SIG-M5 treated with dmso at 0.1 percent for 504 hours (cell line): ENCODE measurements at regions not wholly inside any gene's neighbourhood (a gene's known extent, or its start where the extent isn't known, plus 50 kb on each side); places are given as distances from the start of the nearest gene placed in this dataset.
"Not testable (repeated sequence)": the region's sequence is repeated elsewhere in the genome, so short reads cannot be mapped to it uniquely, and the experiment has no call there.

Experiments
- DNase-seq: peaks from one replicate; lab custom pipeline; 2025; ENCODE audit not compliant: unreplicated experiment; lab: John Stamatoyannopoulos, UW

DNA sequence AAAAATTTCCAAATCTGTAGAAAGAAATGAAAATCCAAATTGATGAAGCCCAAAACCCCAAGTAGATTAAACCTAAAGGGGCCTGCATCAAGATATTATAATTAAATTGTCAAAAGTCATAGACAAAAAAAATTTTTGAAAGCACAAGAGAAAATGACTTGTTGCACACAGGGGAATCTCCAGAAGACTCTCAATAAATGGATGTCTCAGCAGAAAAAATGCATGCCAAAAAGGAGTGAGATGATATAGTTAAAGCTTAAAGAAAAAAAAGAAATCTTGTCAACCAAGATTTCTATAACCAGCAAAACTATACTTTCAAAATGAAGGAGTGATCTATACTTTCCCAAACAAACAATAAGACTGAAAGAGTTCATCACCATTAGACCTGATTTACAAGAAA, 393.2 kb upstream of the SPAG17 start:
- DNase-seq, result no peak

- DNase-seq, result no peak
Observed at GRCh38 chr1:118575060-118575459, 390.0 kb upstream of the SPAG17 start.

GRCh38 chr1:118564961-118565703, 380.1 kb upstream of the SPAG17 start:
- no peak for DNase-seq

DNA sequence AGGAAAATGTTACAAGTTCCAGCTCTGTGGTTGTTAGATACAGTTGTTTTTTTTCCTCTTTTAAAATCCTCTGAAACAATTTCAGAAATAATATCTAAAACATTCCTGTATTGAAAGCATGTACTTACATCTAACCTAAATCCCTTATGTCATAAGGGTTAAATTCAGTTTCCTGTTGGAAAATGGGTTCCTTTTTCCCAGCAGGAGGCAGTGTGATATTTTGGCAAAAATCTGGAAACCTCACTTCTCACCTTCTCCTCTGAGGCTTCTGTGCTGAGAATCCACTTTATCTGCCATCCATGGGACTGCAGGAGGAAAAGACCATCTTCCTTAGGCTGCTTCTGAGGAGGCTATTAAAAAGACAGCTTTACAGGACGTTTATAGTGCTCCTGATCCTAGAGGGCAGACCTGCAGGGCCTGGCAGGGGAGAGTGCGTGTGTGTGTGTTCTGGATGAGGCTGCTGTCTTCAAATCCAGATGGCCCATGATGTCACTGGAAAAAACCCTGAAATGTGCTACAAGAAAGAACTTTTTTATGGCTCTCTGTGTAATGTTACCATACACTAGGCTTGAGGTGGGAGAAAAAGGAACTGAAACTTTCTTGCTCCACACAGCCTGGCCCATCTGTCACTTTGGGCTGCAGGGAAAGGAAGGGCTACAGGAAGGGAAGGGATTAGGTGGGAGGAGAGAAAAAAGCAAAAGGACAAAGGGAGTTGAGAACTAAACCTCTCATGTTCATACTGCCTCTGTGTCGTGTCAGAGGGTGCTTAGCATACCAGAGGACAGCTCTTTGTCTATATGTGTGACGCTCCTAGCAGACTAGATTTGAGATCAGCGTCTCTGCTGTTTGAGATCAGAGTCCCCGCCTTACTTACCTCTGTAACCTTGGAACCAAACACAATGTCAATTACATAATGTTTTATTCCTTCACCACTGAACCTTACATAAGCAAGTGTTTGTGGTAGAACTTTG, 379.2 kb upstream of the SPAG17 start:
- peak; percentile 40 for DNase-seq

- DNase-seq, result no peak
Observed at GRCh38 chr1:118558933-118559332, 373.9 kb upstream of the SPAG17 start.

GRCh38 chr1:118556936-118557335, 371.9 kb upstream of the SPAG17 start:
- DNase-seq, result no peak

GRCh38 chr1:118555638-118556037, 370.6 kb upstream of the SPAG17 start:
- DNase-seq, result no peak

DNA sequence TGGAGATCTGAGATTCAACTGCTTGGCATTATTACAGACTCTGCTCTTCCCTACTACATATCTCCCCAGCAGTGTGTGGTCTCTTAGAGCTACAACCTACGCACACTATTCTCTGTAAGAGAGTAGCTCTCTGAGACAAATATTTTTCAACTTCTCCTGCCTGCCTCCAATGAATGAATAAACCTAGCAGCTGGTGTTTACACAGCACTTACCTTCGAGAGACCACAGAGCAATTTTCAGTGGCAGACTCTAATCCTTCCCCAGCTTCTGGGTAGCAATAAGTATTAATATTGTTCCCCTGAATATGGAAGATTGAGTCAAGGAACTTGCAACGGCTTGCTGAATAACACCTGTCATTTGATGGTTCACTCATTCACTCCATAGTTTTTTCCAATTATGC, 350.9 kb upstream of the SPAG17 start:
- DNase-seq, result no peak

GRCh38 chr1:118511922-118512321, 326.9 kb upstream of the SPAG17 start:
- DNase-seq, result not testable (repeated sequence)

- no peak for DNase-seq
Observed at GRCh38 chr1:118504867-118505266, 319.8 kb upstream of the SPAG17 start.

DNA sequence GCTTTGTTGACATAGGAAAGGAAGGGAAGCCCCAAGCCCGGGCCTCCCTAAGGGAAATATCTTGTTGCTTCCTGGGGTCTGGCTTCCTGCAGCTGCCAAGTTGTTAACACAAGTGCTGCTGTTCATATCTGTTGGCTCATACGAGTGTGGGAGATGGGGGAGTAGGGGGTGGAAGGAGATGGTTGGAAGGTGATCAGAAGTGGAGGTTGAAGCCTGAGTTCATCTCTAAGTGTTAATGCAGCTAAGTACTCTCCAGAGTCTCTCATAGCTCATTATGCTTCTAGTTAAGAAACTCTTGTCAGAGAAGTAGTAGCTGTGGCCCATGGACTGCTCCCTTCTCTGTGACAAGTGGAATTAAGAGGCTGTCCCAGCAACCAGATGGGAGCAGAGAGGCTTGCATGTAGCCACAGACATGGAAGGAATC, 319.2 kb upstream of the SPAG17 start:
- DNase-seq, result no peak

DNA sequence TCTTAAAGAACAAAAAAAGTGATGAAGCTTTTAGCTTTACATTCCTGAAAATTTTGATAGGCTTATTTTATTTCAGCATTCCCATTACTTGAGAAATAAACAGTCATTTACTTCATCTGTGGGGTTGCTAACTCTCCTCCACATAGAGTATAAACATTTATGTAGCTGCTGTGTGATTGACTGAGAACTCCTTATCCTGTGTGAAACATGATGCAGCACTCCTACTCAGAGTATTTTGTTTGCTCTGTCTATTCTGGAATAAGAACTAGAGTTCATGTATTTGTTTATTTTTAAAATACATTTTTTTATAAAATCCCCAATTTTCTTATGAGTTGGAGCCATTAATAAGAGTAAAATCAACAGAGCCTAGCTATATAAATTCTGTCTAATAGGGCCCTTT, 318.7 kb upstream of the SPAG17 start:
- no peak for DNase-seq

GRCh38 chr1:118494998-118495397, 310.0 kb upstream of the SPAG17 start:
- no peak for DNase-seq

DNA sequence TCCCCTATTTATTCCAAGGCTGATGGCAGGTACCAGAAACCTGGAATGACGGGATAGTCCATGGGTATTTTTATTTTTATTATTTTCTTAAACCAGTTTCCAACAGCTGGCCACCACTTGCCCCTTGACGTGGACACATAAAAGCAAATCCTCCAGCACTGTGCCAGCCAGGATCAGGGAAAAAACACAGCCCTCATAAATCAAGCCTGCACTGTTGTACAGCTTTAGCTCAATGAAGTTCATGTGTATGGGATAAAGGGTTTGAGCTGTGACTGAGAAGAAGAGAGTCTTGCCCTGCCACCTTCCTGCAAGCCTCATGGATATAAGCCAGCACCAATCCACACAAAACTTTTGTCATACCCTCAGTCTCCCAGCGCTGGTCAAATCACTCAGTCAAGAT, 303.8 kb upstream of the SPAG17 start:
- no peak for DNase-seq

DNA sequence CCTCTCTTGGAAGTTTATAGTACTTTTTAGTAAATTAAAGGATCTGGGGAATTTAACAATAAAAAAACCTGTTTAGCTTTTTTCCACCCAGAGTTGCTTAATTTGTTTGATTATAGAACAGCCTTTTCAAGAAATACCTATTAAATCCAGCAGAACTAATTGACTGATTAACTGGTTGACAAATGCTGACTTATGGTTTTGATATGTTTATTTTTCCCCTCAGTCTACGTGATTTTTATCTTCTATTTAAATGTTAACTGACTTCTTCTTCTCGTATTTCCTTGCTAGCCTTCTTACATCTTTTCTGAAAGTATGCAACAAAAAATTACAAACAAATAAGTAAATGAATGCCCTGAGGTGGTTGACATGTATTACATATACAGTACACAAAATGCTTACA, 302.9 kb upstream of the SPAG17 start:
- no peak for DNase-seq

DNA sequence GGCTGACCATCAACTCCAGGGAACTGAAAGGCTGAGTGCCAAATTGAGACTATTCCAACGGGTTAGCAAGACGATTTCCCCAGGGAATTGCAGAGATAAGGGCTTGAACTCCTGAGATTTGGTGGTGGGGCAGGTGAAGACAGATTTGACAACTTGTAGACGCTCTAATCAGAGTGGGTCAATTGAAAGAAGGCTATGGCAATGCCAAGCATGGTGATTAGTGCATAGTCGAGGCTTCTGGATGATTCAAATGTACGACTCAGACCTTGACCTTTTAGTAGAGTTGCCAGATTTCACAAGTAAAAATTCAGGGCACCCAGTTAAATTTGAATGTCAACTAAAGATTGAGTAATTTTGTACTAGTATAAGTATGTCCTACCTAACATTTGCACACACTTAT, 302.1 kb upstream of the SPAG17 start:
- no peak for DNase-seq

DNA sequence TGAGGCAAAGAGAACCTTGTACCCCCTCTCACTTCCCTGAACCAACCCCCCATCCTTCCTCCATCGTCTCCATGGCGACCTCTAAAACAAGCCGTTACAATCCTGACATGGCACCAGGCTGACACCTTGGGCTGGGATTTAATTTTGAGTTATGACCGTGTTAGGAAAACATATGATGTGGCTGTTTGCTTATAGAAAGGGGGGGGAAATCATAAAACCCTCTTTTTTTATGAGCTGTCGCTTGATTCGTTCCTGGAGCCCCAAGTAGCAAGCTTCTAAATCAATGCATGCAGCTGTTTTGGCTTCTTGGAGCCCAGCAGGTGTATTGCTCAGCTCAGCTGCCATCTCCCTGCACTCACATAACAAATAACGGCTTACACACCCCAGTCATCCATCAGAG, 301.2 kb upstream of the SPAG17 start:
- DNase-seq, result no peak

- DNase-seq, result no peak
Observed at GRCh38 chr1:118485757-118486156, 300.7 kb upstream of the SPAG17 start.

DNA sequence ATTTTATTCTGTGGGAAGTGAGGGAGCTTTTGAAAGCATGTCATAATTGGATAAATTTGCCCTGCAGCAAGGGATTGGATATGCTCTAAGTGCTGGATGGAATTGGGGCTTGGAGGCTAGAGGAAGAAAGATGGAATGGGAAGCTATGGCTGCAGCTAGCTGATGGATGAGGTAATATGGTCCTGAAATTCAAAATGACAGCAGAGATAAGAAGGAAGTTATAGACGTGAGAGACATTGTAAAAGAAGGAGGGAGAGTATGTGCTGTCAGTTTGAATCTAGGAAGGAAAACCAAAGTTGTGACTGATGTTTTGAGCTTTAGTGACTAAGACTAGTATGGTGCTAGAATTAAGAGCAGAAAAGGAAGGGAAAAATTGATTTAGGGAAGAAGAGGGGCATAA, 299.9 kb upstream of the SPAG17 start:
- DNase-seq, result no peak

DNA sequence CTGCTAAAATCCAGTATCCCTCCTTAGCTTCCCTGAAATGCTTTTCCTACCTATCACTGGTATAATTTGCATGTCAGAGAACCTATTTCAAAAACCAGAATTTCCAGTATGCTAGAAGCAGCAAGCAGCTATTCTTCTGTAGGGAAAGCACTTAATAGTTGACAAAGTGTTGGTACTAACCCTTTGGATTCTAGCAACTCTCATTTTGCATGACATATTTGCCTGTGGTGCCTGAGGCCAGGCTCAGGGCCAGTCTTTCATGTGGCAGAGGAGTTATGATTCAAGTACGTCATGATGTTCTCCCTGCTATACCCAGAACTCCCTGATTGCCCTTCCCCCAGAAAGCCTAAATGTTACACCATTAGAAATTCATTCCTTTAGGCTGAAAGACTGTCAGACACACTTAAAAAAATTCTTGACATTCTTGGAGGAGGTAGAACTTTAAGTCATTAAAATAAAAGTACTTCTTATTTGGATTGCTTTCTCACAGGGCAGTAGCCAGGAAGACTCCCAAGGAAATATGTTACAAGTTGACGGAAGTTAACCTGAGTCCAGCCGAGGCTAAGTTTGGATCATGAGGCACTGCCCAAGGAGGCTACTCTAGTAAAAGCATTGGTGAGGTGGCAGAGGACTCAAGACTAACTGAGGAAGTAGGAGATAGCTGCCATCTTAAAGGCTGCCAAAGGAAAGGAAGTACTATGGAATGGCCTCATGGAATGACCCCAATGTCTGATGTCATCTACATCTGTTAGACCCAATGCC, 298.4 kb upstream of the SPAG17 start:
- no peak for DNase-seq

DNA sequence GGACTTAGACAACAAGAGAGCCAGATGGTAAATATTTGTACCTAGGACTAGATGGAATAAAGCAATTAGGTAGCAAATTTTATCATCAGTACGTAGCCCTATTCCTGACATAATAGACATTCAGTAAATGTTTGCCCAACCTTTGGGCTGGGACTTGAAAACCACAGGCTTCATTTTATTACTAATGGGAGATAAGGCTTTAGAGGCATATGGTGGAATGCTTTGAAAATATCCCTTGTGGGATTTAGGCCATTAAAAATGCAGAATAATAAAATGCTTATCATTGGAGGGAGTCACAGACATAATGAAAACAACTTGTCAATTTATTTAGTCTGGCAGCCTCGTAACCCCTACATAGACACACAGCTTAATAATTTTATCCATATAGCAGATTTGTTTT, 296.1 kb upstream of the SPAG17 start:
- no peak for DNase-seq
